ENCODE measurements at regions not wholly inside any gene's neighbourhood (a gene's known extent, or its start where the extent isn't known, plus 50 kb on each side); places are given as distances from the start of the nearest gene placed in this dataset.

DNA sequence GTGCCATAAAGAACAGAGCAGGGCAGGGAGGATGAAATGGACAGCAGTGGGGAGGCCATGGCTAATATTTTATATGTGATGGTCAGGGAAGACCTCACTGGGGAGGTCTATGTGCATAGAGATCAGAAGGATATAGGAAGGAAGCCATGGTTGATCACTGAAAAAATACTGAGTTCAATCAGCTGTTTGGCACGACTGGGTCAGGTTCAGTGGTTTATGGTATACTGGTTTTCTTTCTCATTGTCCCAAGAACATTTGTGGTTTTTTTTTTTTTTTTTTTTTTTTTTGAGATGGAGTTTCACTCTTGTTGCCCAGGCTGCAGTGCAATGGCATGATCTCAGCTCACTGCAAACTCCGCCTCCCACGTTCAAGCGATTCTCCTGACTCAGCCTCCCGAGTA is 78.3 kb upstream of the TIAM2 start:
- H3K79me2 ChIP-seq (ENCODE audit: insufficient read depth, low read length): no peaks in the 10 kb centered on the region
- no peak overlapping the region for H2AFZ ChIP-seq (ENCODE audit: insufficient read depth, low read depth, low read length, poor library complexity, severe bottlenecking)
- Mint-ChIP-seq H3K4me3 (no peak overlapping the region), H3K36me3 (peaks cover 0 to 3% of the 10 kb centered on the region in 2 donors), H3K27ac (no peak overlapping the region), H3K4me1 (peaks cover 7% of the 10 kb centered on the region), H3K27me3 (ENCODE audit: low read depth in 3 of 3) (peaks cover 0 to 2% (median 1%) of the 10 kb centered on the region in 3 donors), H3K9me3 (peaks cover 0 to 2% (median 0%) of the 10 kb centered on the region in 7 donors)
- intact Hi-C loops (cut with micrococcal nuclease): no loop called here
- no peak overlapping the region for H3K4me3 ChIP-seq (replicated peaks in 1 of 3; ENCODE audit: low read depth in 2 of 3, low read length in 3 of 3)
- no peaks in the 10 kb centered on the region for H3K9me3 ChIP-seq (replicated peaks in 1 of 2; ENCODE audit: control insufficient read depth in 1 of 2, insufficient read depth in 1 of 2, low read length in 2 of 2)
- no peak overlapping the region for H3K9ac ChIP-seq (ENCODE audit: insufficient read depth, low read length, poor library complexity, severe bottlenecking)
- H3K4me1 ChIP-seq (ENCODE audit: control insufficient read depth in 1 of 2, insufficient read depth in 2 of 2, low read length in 2 of 2): peaks cover 0 to 7% of the 10 kb centered on the region in 2 donors
- H3K36me3 ChIP-seq (replicated peaks in 1 of 2; ENCODE audit: control insufficient read depth in 1 of 2, insufficient read depth in 2 of 2, low read length in 2 of 2): no peaks in the 10 kb centered on the region
- DNase-seq: no peak
- no peak overlapping the region for H3K4me2 ChIP-seq (replicated peaks; ENCODE audit: extremely low read depth, low read length, poor library complexity, severe bottlenecking)
- no peaks in the 10 kb centered on the region for H3K27me3 ChIP-seq (ENCODE audit: control insufficient read depth in 2 of 2, insufficient read depth in 2 of 2, low read length in 2 of 2)
- no peak overlapping the region for H3K27ac ChIP-seq (ENCODE audit: low read depth in 1 of 2, low read length in 2 of 2)
- WGBS (ENCODE audit: insufficient coverage): 91% methylated on average over 4 of the region's 5 CpGs
- H4K20me1 ChIP-seq (ENCODE audit: insufficient read depth, low read length): no peaks in the 10 kb centered on the region
- TF ChIP-seq, protein P1, sequence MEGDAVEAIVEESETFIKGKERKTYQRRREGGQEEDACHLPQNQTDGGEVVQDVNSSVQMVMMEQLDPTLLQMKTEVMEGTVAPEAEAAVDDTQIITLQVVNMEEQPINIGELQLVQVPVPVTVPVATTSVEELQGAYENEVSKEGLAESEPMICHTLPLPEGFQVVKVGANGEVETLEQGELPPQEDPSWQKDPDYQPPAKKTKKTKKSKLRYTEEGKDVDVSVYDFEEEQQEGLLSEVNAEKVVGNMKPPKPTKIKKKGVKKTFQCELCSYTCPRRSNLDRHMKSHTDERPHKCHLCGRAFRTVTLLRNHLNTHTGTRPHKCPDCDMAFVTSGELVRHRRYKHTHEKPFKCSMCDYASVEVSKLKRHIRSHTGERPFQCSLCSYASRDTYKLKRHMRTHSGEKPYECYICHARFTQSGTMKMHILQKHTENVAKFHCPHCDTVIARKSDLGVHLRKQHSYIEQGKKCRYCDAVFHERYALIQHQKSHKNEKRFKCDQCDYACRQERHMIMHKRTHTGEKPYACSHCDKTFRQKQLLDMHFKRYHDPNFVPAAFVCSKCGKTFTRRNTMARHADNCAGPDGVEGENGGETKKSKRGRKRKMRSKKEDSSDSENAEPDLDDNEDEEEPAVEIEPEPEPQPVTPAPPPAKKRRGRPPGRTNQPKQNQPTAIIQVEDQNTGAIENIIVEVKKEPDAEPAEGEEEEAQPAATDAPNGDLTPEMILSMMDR (IDR thresholded peaks at IDR 0.05): no peak

GRCh38 chr6:154917941-154918340 is 77.2 kb upstream of the TIAM2 start:
- Mint-ChIP-seq H3K27ac (no peak overlapping the region), H3K36me3 (peaks cover 0 to 3% of the 10 kb centered on the region in 2 donors), H3K9me3 (peaks cover 0 to 2% (median 0%) of the 10 kb centered on the region in 7 donors), H3K4me1 (peaks cover 7% of the 10 kb centered on the region), H3K4me3 (no peak overlapping the region), H3K27me3 (ENCODE audit: low read depth in 3 of 3) (peaks cover 0 to 2% (median 1%) of the 10 kb centered on the region in 3 donors)
- no peak overlapping the region for H3K4me2 ChIP-seq (replicated peaks; ENCODE audit: extremely low read depth, low read length, poor library complexity, severe bottlenecking)
- H2AFZ ChIP-seq (ENCODE audit: insufficient read depth, low read depth, low read length, poor library complexity, severe bottlenecking): no peak overlapping the region
- H3K27me3 ChIP-seq (ENCODE audit: control insufficient read depth in 2 of 2, insufficient read depth in 2 of 2, low read length in 2 of 2): no peaks in the 10 kb centered on the region
- H3K4me1 ChIP-seq (ENCODE audit: control insufficient read depth in 1 of 2, insufficient read depth in 2 of 2, low read length in 2 of 2): peaks cover 0 to 7% of the 10 kb centered on the region in 2 donors
- no peaks in the 10 kb centered on the region for H3K9me3 ChIP-seq (replicated peaks in 1 of 2; ENCODE audit: control insufficient read depth in 1 of 2, insufficient read depth in 1 of 2, low read length in 2 of 2)
- DNase-seq: no peak
- no peaks in the 10 kb centered on the region for H3K36me3 ChIP-seq (replicated peaks in 1 of 2; ENCODE audit: control insufficient read depth in 1 of 2, insufficient read depth in 2 of 2, low read length in 2 of 2)
- TF ChIP-seq, protein P1 (IDR thresholded peaks at IDR 0.05): no peak
- WGBS (ENCODE audit: insufficient coverage): 100% methylated on average over 4 of the region's 7 CpGs
- no peak overlapping the region for H3K9ac ChIP-seq (ENCODE audit: insufficient read depth, low read length, poor library complexity, severe bottlenecking)
- no peak overlapping the region for H3K27ac ChIP-seq (ENCODE audit: low read depth in 1 of 2, low read length in 2 of 2)
- H3K4me3 ChIP-seq (replicated peaks in 1 of 3; ENCODE audit: low read depth in 2 of 3, low read length in 3 of 3): no peak overlapping the region
- no peaks in the 10 kb centered on the region for H4K20me1 ChIP-seq (ENCODE audit: insufficient read depth, low read length)
- no peaks in the 10 kb centered on the region for H3K79me2 ChIP-seq (ENCODE audit: insufficient read depth, low read length)
- intact Hi-C loops (cut with micrococcal nuclease): no loop called here

Data from CD14-positive monocyte (primary cell).